HCT116 (cell line): ENCODE measurements at regions not wholly inside any gene's neighbourhood (a gene's known extent, or its start where the extent isn't known, plus 50 kb on each side); places are given as distances from the start of the nearest gene placed in this dataset.

Experiments
- CEBPB ChIP-seq: IDR thresholded peaks from 2 replicates; pipeline ENCODE4 v1.6.1; 2012; ENCODE audit warnings: low read depth
- CTCF ChIP-seq, 3 experiments: fragments of 200-600 bp in 1 of 3; sonication (generic) in 1 of 3; IDR thresholded peaks in 2 of 3; conservative IDR thresholded peaks in 1 of 3; 2 replicates each; pipeline ENCODE4 v1.5.1; 2012 to 2017; ENCODE audit warnings: low read depth in 2 of 3, low read length in 2 of 3, antibody characterized with exemption in 1 of 3, borderline replicate concordance in 1 of 3, control low read depth in 1 of 3, mild to moderate bottlenecking in 1 of 3, mixed read lengths in 1 of 3, mixed run types in 1 of 3, moderate library complexity in 1 of 3; ENCODE audit not compliant: insufficient read depth in 1 of 3
- EGR1 ChIP-seq: IDR thresholded peaks from 2 replicates; pipeline ENCODE4 v1.6.1; 2012; ENCODE audit warnings: low read depth
- EZH2 ChIP-seq: fragments of 200-600 bp; sonication (generic); IDR thresholded peaks from 2 replicates; pipeline ENCODE4 v1.6.1; 2017; ENCODE audit warnings: antibody characterized with exemption, mixed run types
- JUND ChIP-seq: IDR thresholded peaks from 2 replicates; pipeline ENCODE4 v1.6.1; 2012
- MAX ChIP-seq: IDR thresholded peaks from 2 replicates; pipeline ENCODE4 v1.6.1; 2012
- POLR2A ChIP-seq: IDR thresholded peaks from 2 replicates; pipeline ENCODE4 v1.7.0; 2011; ENCODE audit warnings: borderline replicate concordance; ENCODE audit not compliant: insufficient read depth, insufficient read length; ENCODE audit errors: extremely low read depth
- RAD21 ChIP-seq: IDR thresholded peaks from 2 replicates; pipeline ENCODE4 v1.6.1; 2012; ENCODE audit warnings: low read depth, mild to moderate bottlenecking
- SIN3A ChIP-seq: IDR thresholded peaks from 2 replicates; pipeline ENCODE4 v1.6.1; 2012; ENCODE audit warnings: low read depth
- YY1 ChIP-seq: IDR thresholded peaks from 2 replicates; pipeline ENCODE4 v1.6.1; 2011; ENCODE audit warnings: low read length, low read depth, moderate library complexity, mild to moderate bottlenecking; ENCODE audit not compliant: insufficient replicate concordance; ENCODE audit errors: extremely low read depth

- TF ChIP-seq CTCF (IDR thresholded peaks at IDR 0.05 in 2 of 3, conservative IDR thresholded peaks at IDR 0.05 in 1 of 3; ENCODE audit: borderline replicate concordance in 1 of 3, insufficient read depth in 1 of 3, low read depth in 2 of 3, low read length in 2 of 3), result no peak
- TF ChIP-seq SIN3A, result no peak
- TF ChIP-seq JUND, result no peak
- TF ChIP-seq EGR1, result no peak
- TF ChIP-seq RAD21, result no peak
- TF ChIP-seq CEBPB, result no peak
- TF ChIP-seq POLR2A, result no peak
- no peak for TF ChIP-seq EZH2
- no peak for TF ChIP-seq MAX
- TF ChIP-seq YY1, result no peak
These were observed 103.8 kb upstream of the ETV6 start for GRCh38 chr12:11545484-11546330.
